ENCODE measurements at regions not wholly inside any gene's neighbourhood (a gene's known extent, or its start where the extent isn't known, plus 50 kb on each side); places are given as distances from the start of the nearest gene placed in this dataset.

DNA sequence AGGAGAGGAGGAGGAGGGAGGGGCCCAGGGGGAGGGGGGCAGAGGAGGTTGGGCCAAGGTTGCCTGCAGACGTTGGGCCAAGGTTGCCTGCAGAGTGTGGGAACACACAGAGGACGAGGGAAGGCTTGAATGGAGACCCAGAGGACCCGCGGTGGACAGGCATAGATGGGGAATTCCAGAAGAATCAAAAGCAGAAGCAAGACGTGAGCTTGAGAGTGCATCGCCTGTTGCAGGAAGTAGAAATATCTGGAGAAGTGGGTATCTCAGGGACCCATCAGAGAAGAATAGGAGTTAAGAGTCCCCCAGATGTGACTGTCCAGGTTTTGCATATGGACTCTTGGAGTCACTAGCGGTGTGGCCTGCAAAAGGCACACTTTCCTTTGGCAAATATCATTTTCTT is 670.2 kb downstream of the TBC1D22A start:
- Histone ChIP-seq H3K4me3 (ENCODE audit: low read length) (no peak overlapping the region), H3K9ac (ENCODE audit: low read depth, low read length) (no peak overlapping the region), H3K27me3 (ENCODE audit: insufficient read depth, low read length) (no peaks in the 10 kb centered on the region), H3K9me3 (ENCODE audit: insufficient read depth, low read depth, low read length) (peaks cover 14% of the 10 kb centered on the region), H3K36me3 (ENCODE audit: insufficient read depth, low read depth, low read length) (no peaks in the 10 kb centered on the region), H3K4me1 (ENCODE audit: insufficient read depth, low read length) (no peaks in the 10 kb centered on the region), H3K27ac (ENCODE audit: low read length) (no peak overlapping the region)

DNA sequence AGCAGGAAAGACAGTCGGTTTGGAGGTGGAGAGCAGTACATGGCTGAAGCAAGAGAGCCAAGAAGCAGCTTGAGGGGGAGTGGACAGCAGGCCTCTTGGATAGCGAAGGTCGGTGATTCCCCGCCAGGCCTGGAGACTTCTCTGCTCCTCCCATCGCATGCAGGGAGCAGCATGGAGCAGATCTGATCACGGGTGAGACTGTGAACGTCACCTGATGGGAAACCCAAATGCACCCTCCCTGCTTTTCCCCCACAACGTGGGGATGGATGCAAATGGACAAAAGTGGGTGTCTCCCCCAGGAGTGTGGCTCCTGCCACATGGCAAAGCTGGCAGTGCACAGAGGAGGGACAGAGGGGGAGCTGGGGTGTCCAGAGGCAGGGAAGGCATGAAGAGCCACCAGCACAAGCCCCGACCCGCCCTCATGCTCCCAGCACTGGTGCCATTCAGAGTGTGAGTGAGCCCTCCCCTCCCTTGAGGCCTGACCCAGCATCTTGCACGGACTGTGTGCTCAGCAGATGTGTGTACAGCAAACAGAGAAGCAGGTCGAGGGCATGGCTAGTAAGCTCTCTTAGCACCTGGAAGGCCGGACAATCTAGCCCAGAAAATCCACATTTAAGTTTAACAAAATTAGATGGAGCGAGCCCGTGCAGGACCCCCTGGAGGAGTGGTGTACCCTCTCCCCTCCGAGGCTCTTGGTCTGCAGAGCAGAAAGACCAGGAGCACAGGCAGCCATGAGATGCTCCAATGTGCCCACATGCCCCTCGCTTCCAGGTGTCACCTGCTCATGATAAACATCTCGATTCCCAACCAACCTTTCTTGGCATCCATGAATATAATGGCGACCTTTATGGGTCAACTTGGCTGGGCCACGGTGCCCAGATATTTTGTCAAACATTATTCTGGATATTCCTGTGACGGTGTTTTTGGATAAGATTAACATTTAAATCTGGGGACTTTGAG is 661.7 kb downstream of the TBC1D22A start:
- Histone ChIP-seq H3K27ac (ENCODE audit: low read length) (no peak overlapping the region), H3K9me3 (ENCODE audit: insufficient read depth, low read depth, low read length) (peaks cover 5% of the 10 kb centered on the region; the same call in 1 of the 2 replicates), H3K4me1 (ENCODE audit: insufficient read depth, low read length) (no peaks in the 10 kb centered on the region), H3K4me3 (ENCODE audit: low read length) (no peak overlapping the region), H3K9ac (ENCODE audit: low read depth, low read length) (no peak overlapping the region), H3K36me3 (ENCODE audit: insufficient read depth, low read depth, low read length) (no peaks in the 10 kb centered on the region), H3K27me3 (ENCODE audit: insufficient read depth, low read length) (no peaks in the 10 kb centered on the region)

- Histone ChIP-seq H3K4me3 (ENCODE audit: low read length) (no peak overlapping the region), H3K9me3 (ENCODE audit: insufficient read depth, low read depth, low read length) (peaks cover 5% of the 10 kb centered on the region; the same call in 1 of the 2 replicates), H3K27me3 (ENCODE audit: insufficient read depth, low read length) (no peaks in the 10 kb centered on the region), H3K36me3 (ENCODE audit: insufficient read depth, low read depth, low read length) (no peaks in the 10 kb centered on the region), H3K9ac (ENCODE audit: low read depth, low read length) (no peak overlapping the region), H3K4me1 (ENCODE audit: insufficient read depth, low read length) (no peaks in the 10 kb centered on the region), H3K27ac (ENCODE audit: low read length) (no peak overlapping the region)
Observed at GRCh38 chr22:47423266-47423665, 660.8 kb downstream of the TBC1D22A start.

DNA sequence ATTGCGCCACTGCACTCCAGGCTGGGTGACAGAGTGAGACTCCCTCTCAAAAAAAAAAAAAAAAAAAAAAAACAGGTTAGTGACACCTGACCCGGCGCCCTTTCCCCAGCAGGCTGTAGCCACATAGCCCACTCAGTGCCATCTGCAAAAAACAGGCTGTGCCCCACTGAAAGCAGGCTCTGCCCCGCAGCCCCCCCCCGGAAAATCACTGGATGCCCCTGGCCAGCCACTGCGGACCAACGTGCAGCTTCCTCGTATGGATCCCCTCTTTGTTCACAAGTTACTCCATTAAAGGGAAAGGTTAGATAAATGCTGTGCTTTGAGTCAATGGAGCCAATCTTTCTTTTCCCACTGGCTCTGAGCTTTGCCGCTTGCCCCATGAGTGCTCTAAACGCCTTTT is 660.3 kb downstream of the TBC1D22A start:
- Histone ChIP-seq H3K9ac (ENCODE audit: low read depth, low read length) (no peak overlapping the region), H3K4me1 (ENCODE audit: insufficient read depth, low read length) (no peaks in the 10 kb centered on the region), H3K36me3 (ENCODE audit: insufficient read depth, low read depth, low read length) (no peaks in the 10 kb centered on the region), H3K4me3 (ENCODE audit: low read length) (no peak overlapping the region), H3K27me3 (ENCODE audit: insufficient read depth, low read length) (no peaks in the 10 kb centered on the region), H3K9me3 (ENCODE audit: insufficient read depth, low read depth, low read length) (peaks cover 5% of the 10 kb centered on the region; the same call in 1 of the 2 replicates), H3K27ac (ENCODE audit: low read length) (no peak overlapping the region)

DNA sequence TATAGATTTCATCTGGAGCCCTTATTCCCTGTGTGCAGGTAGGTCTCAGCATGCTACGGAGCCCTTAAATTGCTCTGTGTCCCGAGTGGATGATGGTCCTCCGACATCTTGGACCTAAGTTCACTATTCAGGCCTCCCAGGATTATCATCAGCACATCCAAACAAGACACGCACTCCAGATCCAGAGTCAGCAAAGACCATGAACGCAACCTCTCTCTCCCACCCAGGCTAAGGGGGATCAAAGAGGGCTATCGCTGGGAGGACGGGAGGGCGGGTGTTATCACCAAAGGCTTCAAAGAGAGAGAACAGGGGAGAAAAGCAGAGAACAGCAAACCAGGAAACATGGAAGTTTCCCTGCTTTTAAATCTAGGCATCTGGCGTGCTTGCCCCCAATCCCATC is 659.4 kb downstream of the TBC1D22A start:
- H3K27ac ChIP-seq (ENCODE audit: low read length): no peak overlapping the region
- peaks cover 12% of the 10 kb centered on the region; the same call in 1 of the 2 replicates for H3K9me3 ChIP-seq (ENCODE audit: insufficient read depth, low read depth, low read length)
- no peak overlapping the region for H3K4me3 ChIP-seq (ENCODE audit: low read length)
- H3K36me3 ChIP-seq (ENCODE audit: insufficient read depth, low read depth, low read length): no peaks in the 10 kb centered on the region
- H3K9ac ChIP-seq (ENCODE audit: low read depth, low read length): no peak overlapping the region
- H3K27me3 ChIP-seq (ENCODE audit: insufficient read depth, low read length): no peaks in the 10 kb centered on the region
- no peaks in the 10 kb centered on the region for H3K4me1 ChIP-seq (ENCODE audit: insufficient read depth, low read length)

GRCh38 chr22:47420211-47420610 is 657.8 kb downstream of the TBC1D22A start:
- H3K4me1 ChIP-seq (ENCODE audit: insufficient read depth, low read length): no peaks in the 10 kb centered on the region
- H3K4me3 ChIP-seq (ENCODE audit: low read length): no peak overlapping the region
- no peaks in the 10 kb centered on the region for H3K36me3 ChIP-seq (ENCODE audit: insufficient read depth, low read depth, low read length)
- H3K27me3 ChIP-seq (ENCODE audit: insufficient read depth, low read length): no peaks in the 10 kb centered on the region
- H3K27ac ChIP-seq (ENCODE audit: low read length): no peak overlapping the region
- H3K9me3 ChIP-seq (ENCODE audit: insufficient read depth, low read depth, low read length): peaks cover 15% of the 10 kb centered on the region; the same call in 1 of the 2 replicates
- H3K9ac ChIP-seq (ENCODE audit: low read depth, low read length): no peak overlapping the region

DNA sequence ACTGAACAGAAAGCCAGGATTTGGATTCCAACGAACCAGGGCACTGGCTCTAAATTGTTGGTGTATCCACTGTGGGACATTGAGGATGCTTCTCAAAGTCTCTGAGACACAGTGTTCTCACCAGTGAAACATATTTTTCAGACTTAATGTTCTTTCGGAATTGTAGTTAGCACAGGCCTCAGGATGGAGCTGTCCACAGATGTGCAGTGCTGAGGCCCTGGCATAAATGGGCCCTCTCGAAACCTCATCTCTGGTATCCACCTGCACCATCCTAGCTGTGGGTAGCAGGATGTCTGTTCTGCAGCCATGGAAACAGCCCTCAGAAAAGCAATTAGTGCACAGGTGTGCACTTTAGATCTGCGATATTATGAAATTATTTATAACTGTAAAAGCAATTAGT is 656.8 kb downstream of the TBC1D22A start:
- no peaks in the 10 kb centered on the region for H3K27me3 ChIP-seq (ENCODE audit: insufficient read depth, low read length)
- H3K9ac ChIP-seq (ENCODE audit: low read depth, low read length): no peak overlapping the region
- no peaks in the 10 kb centered on the region for H3K36me3 ChIP-seq (ENCODE audit: insufficient read depth, low read depth, low read length)
- no peak overlapping the region for H3K4me3 ChIP-seq (ENCODE audit: low read length)
- H3K4me1 ChIP-seq (ENCODE audit: insufficient read depth, low read length): no peaks in the 10 kb centered on the region
- H3K9me3 ChIP-seq (ENCODE audit: insufficient read depth, low read depth, low read length): peaks cover 15% of the 10 kb centered on the region; the same call in 1 of the 2 replicates
- H3K27ac ChIP-seq (ENCODE audit: low read length): no peak overlapping the region

DNA sequence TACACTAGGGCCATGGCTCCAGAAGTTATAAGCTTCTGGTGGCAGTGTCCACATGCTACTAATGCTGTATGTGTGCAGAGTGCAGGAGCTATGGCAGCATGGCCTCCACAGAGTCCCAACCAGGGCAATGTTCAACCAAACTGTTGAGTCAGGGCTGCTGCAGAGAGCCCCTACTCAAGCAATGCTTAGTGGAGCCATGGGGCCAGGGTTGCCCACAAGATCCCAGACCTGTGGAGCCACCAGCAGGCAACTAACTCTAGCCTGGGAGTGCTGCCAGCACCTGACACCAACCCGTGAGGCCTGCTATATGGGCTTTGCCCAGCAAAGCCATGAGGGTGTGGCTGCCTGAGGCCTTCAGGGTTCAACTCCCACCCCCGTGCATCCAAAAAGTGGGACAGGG is 655.2 kb downstream of the TBC1D22A start:
- no peaks in the 10 kb centered on the region for H3K36me3 ChIP-seq (ENCODE audit: insufficient read depth, low read depth, low read length)
- H3K9me3 ChIP-seq (ENCODE audit: insufficient read depth, low read depth, low read length): peaks cover 15% of the 10 kb centered on the region; the same call in 1 of the 2 replicates
- H3K27me3 ChIP-seq (ENCODE audit: insufficient read depth, low read length): no peaks in the 10 kb centered on the region
- H3K4me3 ChIP-seq (ENCODE audit: low read length): no peak overlapping the region
- no peak overlapping the region for H3K27ac ChIP-seq (ENCODE audit: low read length)
- H3K4me1 ChIP-seq (ENCODE audit: insufficient read depth, low read length): no peaks in the 10 kb centered on the region
- H3K9ac ChIP-seq (ENCODE audit: low read depth, low read length): no peak overlapping the region

DNA sequence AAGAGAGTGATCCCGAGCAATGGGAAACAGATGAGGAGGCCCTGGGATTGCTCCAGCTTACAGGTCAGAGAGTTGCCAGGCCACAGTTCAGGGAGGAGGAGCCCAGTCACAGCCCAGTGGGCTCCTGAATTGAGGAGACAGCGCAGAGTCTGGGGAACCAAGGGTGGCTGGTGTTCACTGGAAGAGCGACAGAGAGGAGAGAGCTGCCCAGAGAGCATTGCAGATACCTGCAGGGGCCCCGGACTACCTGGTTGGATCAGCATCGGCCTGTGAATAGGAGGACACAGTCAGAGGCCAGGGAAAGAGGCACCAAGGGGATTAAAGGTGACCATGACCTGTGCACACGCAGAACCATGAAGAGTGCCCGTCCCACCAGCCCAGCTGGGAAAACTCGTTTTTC is 648.6 kb downstream of the TBC1D22A start:
- H3K27me3 ChIP-seq (ENCODE audit: insufficient read depth, low read length): no peaks in the 10 kb centered on the region
- no peak overlapping the region for H3K9ac ChIP-seq (ENCODE audit: low read depth, low read length)
- no peaks in the 10 kb centered on the region for H3K9me3 ChIP-seq (ENCODE audit: insufficient read depth, low read depth, low read length)
- no peaks in the 10 kb centered on the region; the same call in 1 of the 2 replicates for H3K4me1 ChIP-seq (ENCODE audit: insufficient read depth, low read length)
- no peak overlapping the region for H3K27ac ChIP-seq (ENCODE audit: low read length)
- H3K36me3 ChIP-seq (ENCODE audit: insufficient read depth, low read depth, low read length): no peaks in the 10 kb centered on the region
- no peak overlapping the region for H3K4me3 ChIP-seq (ENCODE audit: low read length)

GRCh38 chr22:47409539-47410275 is 647.3 kb downstream of the TBC1D22A start:
- Histone ChIP-seq H3K27me3 (ENCODE audit: insufficient read depth, low read length) (no peaks in the 10 kb centered on the region), H3K9ac (ENCODE audit: low read depth, low read length) (no peak overlapping the region), H3K27ac (ENCODE audit: low read length) (no peak overlapping the region), H3K9me3 (ENCODE audit: insufficient read depth, low read depth, low read length) (no peaks in the 10 kb centered on the region), H3K36me3 (ENCODE audit: insufficient read depth, low read depth, low read length) (no peaks in the 10 kb centered on the region), H3K4me3 (ENCODE audit: low read length) (no peak overlapping the region), H3K4me1 (ENCODE audit: insufficient read depth, low read length) (no peaks in the 10 kb centered on the region; the same call in 1 of the 2 replicates)

DNA sequence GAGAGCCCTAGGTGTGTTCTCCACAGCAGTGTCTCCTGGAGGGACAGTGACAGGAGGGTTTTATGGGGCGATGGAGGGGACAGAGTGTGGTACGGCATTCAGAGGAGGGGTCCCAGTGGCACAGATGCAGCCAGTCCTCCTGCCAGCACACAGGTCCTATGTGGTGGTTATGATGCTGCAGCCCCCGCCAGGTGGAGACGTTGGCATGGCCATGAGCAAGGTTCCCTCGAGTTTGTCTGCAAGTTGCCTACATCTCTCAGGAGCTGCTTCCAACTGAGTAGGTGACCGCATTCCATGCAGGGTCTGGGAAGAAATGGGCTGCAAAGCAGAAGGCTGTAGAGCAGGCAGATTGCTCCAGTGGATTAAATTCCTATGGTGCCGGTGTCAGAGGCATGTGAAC is 646.0 kb downstream of the TBC1D22A start:
- Histone ChIP-seq H3K27me3 (ENCODE audit: insufficient read depth, low read length) (no peaks in the 10 kb centered on the region), H3K9ac (ENCODE audit: low read depth, low read length) (no peak overlapping the region), H3K27ac (ENCODE audit: low read length) (no peak overlapping the region), H3K4me1 (ENCODE audit: insufficient read depth, low read length) (no peaks in the 10 kb centered on the region; the same call in 1 of the 2 replicates), H3K9me3 (ENCODE audit: insufficient read depth, low read depth, low read length) (no peaks in the 10 kb centered on the region), H3K4me3 (ENCODE audit: low read length) (no peak overlapping the region), H3K36me3 (ENCODE audit: insufficient read depth, low read depth, low read length) (no peaks in the 10 kb centered on the region)

Data from iPS-20b (cell line).